ENCODE measurements at regions not wholly inside any gene's neighbourhood (a gene's known extent, or its start where the extent isn't known, plus 50 kb on each side); places are given as distances from the start of the nearest gene placed in this dataset.

GRCh38 chr6:27679308-27679963 is 206.5 kb upstream of the ZNF184 start:
- DNase-seq (ENCODE audit: low read depth), result no peak
- no peak for TF ChIP-seq CTCF (IDR thresholded peaks at IDR 0.05; ENCODE audit: insufficient read depth, low read depth, low read length)
- peak overlapping the region; percentile 26 for H3K4me3 ChIP-seq (ENCODE audit: low read depth, low read length)

- TF ChIP-seq CTCF (IDR thresholded peaks at IDR 0.05; ENCODE audit: insufficient read depth, low read depth, low read length), result no peak
- DNase-seq (ENCODE audit: low read depth), result no peak
Observed at GRCh38 chr6:27678469-27678868, 205.6 kb upstream of the ZNF184 start.

GRCh38 chr6:27674882-27675281 is 202.0 kb upstream of the ZNF184 start:
- DNase-seq (ENCODE audit: low read depth), result no peak
- H3K4me3 ChIP-seq (ENCODE audit: low read depth, low read length), result no peak overlapping the region
- TF ChIP-seq CTCF (IDR thresholded peaks at IDR 0.05; ENCODE audit: insufficient read depth, low read depth, low read length), result no peak

More at GRCh38 chr6:27678469-27678868, 205.6 kb upstream of the ZNF184 start:
- no peak overlapping the region for H3K4me3 ChIP-seq (ENCODE audit: low read depth, low read length)

GRCh38 chr6:27672113-27672799 is 199.4 kb upstream of the ZNF184 start:
- H3K4me3 ChIP-seq (ENCODE audit: low read depth, low read length), result peak overlapping the region; percentile 19
- peak; percentile 31 for DNase-seq (ENCODE audit: low read depth)
- no peak for TF ChIP-seq CTCF (IDR thresholded peaks at IDR 0.05; ENCODE audit: insufficient read depth, low read depth, low read length)

GRCh38 chr6:27669624-27670301 is 196.9 kb upstream of the ZNF184 start:
- TF ChIP-seq CTCF (IDR thresholded peaks at IDR 0.05; ENCODE audit: insufficient read depth, low read depth, low read length), result no peak
- H3K4me3 ChIP-seq (ENCODE audit: low read depth, low read length), result peak overlapping the region; percentile 30
- no peak for DNase-seq (ENCODE audit: low read depth)

GRCh38 chr6:27669295-27669623 is 196.4 kb upstream of the ZNF184 start:
- DNase-seq (ENCODE audit: low read depth), result peak; percentile 18
- peak overlapping the region; percentile 30 for H3K4me3 ChIP-seq (ENCODE audit: low read depth, low read length)
- TF ChIP-seq CTCF (IDR thresholded peaks at IDR 0.05; ENCODE audit: insufficient read depth, low read depth, low read length), result no peak

Data from fibroblast of villous mesenchyme (primary cell).